ENCODE measurements at regions not wholly inside any gene's neighbourhood (a gene's known extent, or its start where the extent isn't known, plus 50 kb on each side); places are given as distances from the start of the nearest gene placed in this dataset.

DNA sequence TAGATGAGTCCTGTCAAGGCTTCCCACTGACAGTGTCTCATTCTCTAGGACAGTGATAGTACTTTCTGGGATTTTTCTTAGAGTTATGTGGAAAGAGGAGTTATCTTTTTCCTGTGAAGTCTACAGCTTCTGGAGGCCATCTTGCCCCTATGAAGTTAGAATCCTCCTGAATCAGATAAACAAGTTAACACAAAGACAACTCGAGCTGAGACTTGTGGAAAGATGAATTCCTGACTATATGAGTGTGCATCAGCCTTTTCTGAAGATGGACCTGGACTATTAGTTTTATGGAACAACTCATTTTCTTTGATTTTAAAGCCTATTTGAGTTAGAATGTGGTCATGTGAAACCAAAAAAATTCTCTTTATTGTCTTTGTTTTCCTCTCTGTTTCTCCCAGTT lies 290.9 kb downstream of the LRRIQ3 start:
- TF ChIP-seq, protein P1, sequence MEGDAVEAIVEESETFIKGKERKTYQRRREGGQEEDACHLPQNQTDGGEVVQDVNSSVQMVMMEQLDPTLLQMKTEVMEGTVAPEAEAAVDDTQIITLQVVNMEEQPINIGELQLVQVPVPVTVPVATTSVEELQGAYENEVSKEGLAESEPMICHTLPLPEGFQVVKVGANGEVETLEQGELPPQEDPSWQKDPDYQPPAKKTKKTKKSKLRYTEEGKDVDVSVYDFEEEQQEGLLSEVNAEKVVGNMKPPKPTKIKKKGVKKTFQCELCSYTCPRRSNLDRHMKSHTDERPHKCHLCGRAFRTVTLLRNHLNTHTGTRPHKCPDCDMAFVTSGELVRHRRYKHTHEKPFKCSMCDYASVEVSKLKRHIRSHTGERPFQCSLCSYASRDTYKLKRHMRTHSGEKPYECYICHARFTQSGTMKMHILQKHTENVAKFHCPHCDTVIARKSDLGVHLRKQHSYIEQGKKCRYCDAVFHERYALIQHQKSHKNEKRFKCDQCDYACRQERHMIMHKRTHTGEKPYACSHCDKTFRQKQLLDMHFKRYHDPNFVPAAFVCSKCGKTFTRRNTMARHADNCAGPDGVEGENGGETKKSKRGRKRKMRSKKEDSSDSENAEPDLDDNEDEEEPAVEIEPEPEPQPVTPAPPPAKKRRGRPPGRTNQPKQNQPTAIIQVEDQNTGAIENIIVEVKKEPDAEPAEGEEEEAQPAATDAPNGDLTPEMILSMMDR (IDR thresholded peaks at IDR 0.05; ENCODE audit: borderline replicate concordance, extremely low read depth, low read length, poor library complexity, severe bottlenecking) = no peak
- no peak for TF ChIP-seq EZH2 (IDR thresholded peaks at IDR 0.05; ENCODE audit: borderline replicate concordance, low read depth, low read length, severe bottlenecking)
